GM12891 (cell line): ENCODE measurements at regions not wholly inside any gene's neighbourhood (a gene's known extent, or its start where the extent isn't known, plus 50 kb on each side); places are given as distances from the start of the nearest gene placed in this dataset.

Experiments used
- DNase-seq: peaks from one replicate; pipeline ENCODE4 v3.0.0; 2011; ENCODE audit warnings: low spot score; ENCODE audit not compliant: insufficient read length
- FAIRE-seq: peaks from 2 replicates; lab custom pipeline; 2011; peaks lifted over from hg19 to GRCh38; lab: Jason Lieb, UNC
- PAX5 ChIP-seq: IDR thresholded peaks from 2 replicates; pipeline ENCODE4 v1.6.1; 2011; ENCODE audit warnings: low read length, moderate library complexity, mild to moderate bottlenecking; ENCODE audit not compliant: insufficient read depth, severe bottlenecking
- POLR2A ChIP-seq: IDR thresholded peaks from 2 replicates; pipeline ENCODE4 v1.6.1; 2011; ENCODE audit warnings: low read depth, low read length, control low read depth
- POLR2AphosphoS5 ChIP-seq: IDR thresholded peaks from 2 replicates; pipeline ENCODE4 v1.6.1; 2011; ENCODE audit warnings: low read depth, low read length, control low read depth
- POU2F2 ChIP-seq: IDR thresholded peaks from 2 replicates; pipeline ENCODE4 v1.6.1; 2011; ENCODE audit warnings: low read depth, mild to moderate bottlenecking, control low read depth, low read length, moderate library complexity
- SPI1 ChIP-seq: IDR thresholded peaks from 2 replicates; pipeline ENCODE4 v1.6.1; 2011; ENCODE audit warnings: low read depth, low read length, control low read depth
- TAF1 ChIP-seq: IDR thresholded peaks from 2 replicates; pipeline ENCODE4 v1.6.1; 2011; ENCODE audit warnings: low read depth, low read length, control low read depth

DNA sequence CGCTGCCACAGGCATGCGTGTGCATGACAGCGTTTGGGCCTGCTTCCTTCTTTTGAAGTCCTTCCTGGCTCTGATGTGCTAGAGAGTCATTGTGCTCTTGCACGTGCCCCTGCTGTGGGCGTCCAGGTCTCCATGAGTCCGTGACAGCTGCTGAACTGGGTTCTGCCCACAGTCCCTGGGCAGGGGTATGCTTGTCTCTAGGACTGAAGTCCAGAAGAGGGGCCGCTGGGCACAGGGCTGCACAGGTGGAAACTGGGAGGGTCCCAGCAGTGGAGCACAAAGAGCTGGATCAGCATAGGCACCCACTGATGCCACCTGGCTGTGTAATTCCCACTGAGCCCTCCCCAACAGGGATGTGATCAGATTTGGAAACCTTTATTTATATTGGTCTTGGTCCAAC lies 169.4 kb downstream of the IRX2 start:
- DNase-seq (no peak), FAIRE-seq (no peak)
- TF ChIP-seq TAF1 (no peak), PAX5 (no peak), POU2F2 (no peak), SPI1 (no peak), POLR2A (no peak), POLR2AphosphoS5 (no peak)

DNA sequence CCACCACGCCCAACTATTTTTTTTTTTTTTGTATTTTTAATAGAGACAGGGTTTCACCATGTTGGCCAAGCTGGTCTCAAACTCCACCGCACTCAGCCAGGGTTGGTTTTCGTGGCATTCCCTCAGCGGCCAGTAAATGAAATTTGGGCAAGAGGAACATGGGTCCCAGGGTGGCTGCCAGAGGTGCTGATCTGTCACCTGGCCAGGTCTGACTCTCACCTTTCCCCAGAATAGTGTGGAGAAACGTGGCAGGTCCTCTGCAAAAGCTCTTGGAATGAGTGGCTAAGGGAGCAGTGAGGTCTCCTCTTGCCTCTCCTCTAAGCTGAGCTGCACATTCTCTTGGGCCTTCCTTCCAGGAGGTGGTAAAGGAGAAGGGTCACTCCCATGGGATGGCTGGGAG lies 170.1 kb downstream of the IRX2 start:
- DNase-seq (no peak), FAIRE-seq (no peak)
- TF ChIP-seq PAX5: no peak
- no peak for TF ChIP-seq SPI1
- no peak for TF ChIP-seq POLR2AphosphoS5
- TF ChIP-seq POU2F2: no peak
- TF ChIP-seq POLR2A: no peak
- no peak for TF ChIP-seq TAF1

GRCh38 chr5:2579126-2579525 lies 172.4 kb downstream of the IRX2 start:
- DNase-seq (no peak), FAIRE-seq (no peak)
- no peak for TF ChIP-seq PAX5
- no peak for TF ChIP-seq POU2F2
- TF ChIP-seq SPI1: no peak
- no peak for TF ChIP-seq POLR2AphosphoS5
- TF ChIP-seq POLR2A: no peak
- TF ChIP-seq TAF1: no peak

GRCh38 chr5:2577312-2578036 lies 174.0 kb downstream of the IRX2 start:
- no peak for DNase-seq
- TF ChIP-seq PAX5: no peak
- no peak for TF ChIP-seq SPI1
- no peak for TF ChIP-seq POLR2A
- no peak for TF ChIP-seq TAF1
- TF ChIP-seq POLR2AphosphoS5: no peak
- no peak for TF ChIP-seq POU2F2
- no peak for FAIRE-seq

DNA sequence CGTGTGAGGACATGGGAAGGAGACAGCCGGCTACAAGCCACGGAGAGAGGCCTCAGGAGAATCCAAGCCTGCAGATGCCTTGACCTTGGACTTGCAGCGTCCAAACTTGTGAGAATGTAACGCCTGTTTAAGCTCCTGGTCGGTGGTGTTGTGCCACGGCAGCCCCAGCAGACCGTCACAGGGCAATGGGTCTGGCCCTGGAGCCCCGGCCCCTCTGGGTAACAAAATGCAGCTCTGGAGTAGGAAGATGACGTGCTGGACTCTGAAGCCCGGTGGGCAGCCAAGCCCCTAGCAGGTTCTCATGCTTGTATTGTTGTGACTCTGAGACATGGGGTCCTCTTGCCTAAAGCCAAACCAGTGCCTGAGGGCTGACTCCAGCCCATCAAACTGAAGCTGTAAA lies 174.7 kb downstream of the IRX2 start:
- DNase-seq (no peak), FAIRE-seq (no peak)
- no peak for TF ChIP-seq POLR2AphosphoS5
- no peak for TF ChIP-seq PAX5
- no peak for TF ChIP-seq POLR2A
- no peak for TF ChIP-seq POU2F2
- no peak for TF ChIP-seq TAF1
- no peak for TF ChIP-seq SPI1

DNA sequence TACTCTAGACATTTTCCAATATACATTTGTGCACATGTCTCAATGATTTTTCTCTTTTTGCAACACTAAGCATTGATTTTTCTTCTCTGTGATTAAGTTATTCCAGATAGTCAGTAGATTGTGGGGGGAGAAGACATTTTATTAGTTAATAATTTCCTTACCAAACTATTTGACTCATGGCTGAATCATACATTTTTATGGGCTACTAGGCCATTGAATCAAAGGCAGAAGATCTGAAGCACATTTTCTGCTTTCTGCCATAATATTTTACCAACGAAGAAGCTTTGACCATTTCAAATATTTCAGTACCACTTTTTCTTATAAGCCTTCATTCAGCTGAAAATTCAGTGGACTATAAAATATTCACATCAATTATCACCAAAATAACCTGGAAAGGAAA lies 175.6 kb downstream of the IRX2 start:
- no peak for DNase-seq
- no peak for FAIRE-seq

DNA sequence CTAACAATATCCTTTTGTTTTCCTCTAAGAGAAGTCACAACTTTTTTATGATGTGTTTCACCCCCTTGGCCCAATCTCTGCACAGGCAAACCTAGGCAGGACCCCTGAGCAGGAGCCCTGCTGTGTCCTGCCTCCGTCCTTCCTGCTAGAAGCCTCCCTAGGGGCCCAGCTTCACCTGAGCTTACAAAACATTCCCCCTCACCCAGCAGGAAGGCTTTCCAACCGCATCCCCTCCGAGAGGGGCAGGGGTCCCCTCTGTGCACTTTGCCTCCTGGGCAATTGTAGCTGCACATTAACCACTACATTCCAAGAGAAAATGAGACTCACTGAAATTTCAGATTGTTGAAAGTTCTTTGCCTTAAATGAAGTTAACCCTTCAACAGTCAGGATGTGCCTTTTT lies 176.2 kb downstream of the IRX2 start:
- FAIRE-seq (no peak), DNase-seq (no peak)
- no peak for TF ChIP-seq PAX5
- no peak for TF ChIP-seq POLR2A
- no peak for TF ChIP-seq SPI1
- no peak for TF ChIP-seq TAF1
- TF ChIP-seq POU2F2: no peak
- no peak for TF ChIP-seq POLR2AphosphoS5

More for the DNA sequence above, 175.6 kb downstream of the IRX2 start:
- TF ChIP-seq SPI1 (no peak), POU2F2 (no peak), PAX5 (no peak), TAF1 (no peak), POLR2A (no peak), POLR2AphosphoS5 (no peak)

DNA sequence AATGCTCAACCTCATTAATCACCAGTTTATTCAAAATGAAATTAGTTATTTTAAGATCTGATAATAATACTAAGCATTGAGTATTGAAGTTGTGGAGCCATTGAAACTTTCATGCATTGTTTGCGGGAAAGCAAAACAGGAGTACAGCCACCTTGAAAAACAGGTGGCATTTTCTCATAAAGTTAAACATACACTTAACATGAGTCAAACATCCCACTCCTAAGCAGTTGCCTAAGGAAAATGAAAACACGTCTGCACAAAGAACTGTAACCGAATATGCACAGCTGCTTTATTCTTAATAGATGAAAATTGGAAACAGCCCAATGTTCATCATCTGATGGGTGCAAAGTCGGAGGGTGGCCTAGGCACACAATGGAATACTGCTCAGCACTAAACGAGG lies 177.3 kb downstream of the IRX2 start:
- DNase-seq (no peak), FAIRE-seq (no peak)
- TF ChIP-seq PAX5 (no peak), POLR2A (no peak), POLR2AphosphoS5 (no peak), POU2F2 (no peak), TAF1 (no peak), SPI1 (no peak)

GRCh38 chr5:2570586-2570985 lies 180.9 kb downstream of the IRX2 start:
- DNase-seq (no peak), FAIRE-seq (no peak)
- TF ChIP-seq TAF1 (no peak), POLR2AphosphoS5 (no peak), POLR2A (no peak), POU2F2 (no peak), SPI1 (no peak), PAX5 (no peak)
